ENCODE measurements at regions not wholly inside any gene's neighbourhood (a gene's known extent, or its start where the extent isn't known, plus 50 kb on each side); places are given as distances from the start of the nearest gene placed in this dataset.

GRCh38 chr2:221926327-221926726 is 354.2 kb upstream of the EPHA4 start:
- no peak for TF ChIP-seq CTCF (IDR thresholded peaks at IDR 0.05; ENCODE audit: partially characterized antibody, unreplicated experiment)
- no peak for DNase-seq
- Mint-ChIP-seq H3K9me3 (ENCODE audit: unreplicated experiment) (peaks cover 3% of the 10 kb centered on the region), H3K4me3 (ENCODE audit: unreplicated experiment) (no peak overlapping the region), H3K27ac (ENCODE audit: unreplicated experiment) (no peak overlapping the region), H3K27me3 (ENCODE audit: unreplicated experiment) (no peaks in the 10 kb centered on the region), H3K4me1 (ENCODE audit: low read depth, unreplicated experiment) (peaks cover 13% of the 10 kb centered on the region), H3K36me3 (ENCODE audit: unreplicated experiment) (no peaks in the 10 kb centered on the region)

GRCh38 chr2:221924576-221924975 is 352.5 kb upstream of the EPHA4 start:
- no peaks in the 10 kb centered on the region for H3K27me3 Mint-ChIP-seq (ENCODE audit: unreplicated experiment)
- H3K36me3 Mint-ChIP-seq (ENCODE audit: unreplicated experiment): no peaks in the 10 kb centered on the region
- no peak for TF ChIP-seq CTCF (IDR thresholded peaks at IDR 0.05; ENCODE audit: partially characterized antibody, unreplicated experiment)
- H3K4me3 Mint-ChIP-seq (ENCODE audit: unreplicated experiment): no peak overlapping the region
- peaks cover 3% of the 10 kb centered on the region for H3K9me3 Mint-ChIP-seq (ENCODE audit: unreplicated experiment)
- H3K27ac Mint-ChIP-seq (ENCODE audit: unreplicated experiment): no peak overlapping the region
- DNase-seq: no peak
- peaks cover 13% of the 10 kb centered on the region for H3K4me1 Mint-ChIP-seq (ENCODE audit: low read depth, unreplicated experiment)

- H3K27ac Mint-ChIP-seq (ENCODE audit: unreplicated experiment): no peak overlapping the region
- H3K4me3 Mint-ChIP-seq (ENCODE audit: unreplicated experiment): no peak overlapping the region
- no peak for DNase-seq
- TF ChIP-seq CTCF (IDR thresholded peaks at IDR 0.05; ENCODE audit: partially characterized antibody, unreplicated experiment): no peak
- no peaks in the 10 kb centered on the region for H3K4me1 Mint-ChIP-seq (ENCODE audit: low read depth, unreplicated experiment)
- H3K36me3 Mint-ChIP-seq (ENCODE audit: unreplicated experiment): no peaks in the 10 kb centered on the region
- no peaks in the 10 kb centered on the region for H3K9me3 Mint-ChIP-seq (ENCODE audit: unreplicated experiment)
- no peaks in the 10 kb centered on the region for H3K27me3 Mint-ChIP-seq (ENCODE audit: unreplicated experiment)
Observed at GRCh38 chr2:221915926-221916325, 343.8 kb upstream of the EPHA4 start.

- H3K4me1 Mint-ChIP-seq (ENCODE audit: low read depth, unreplicated experiment): no peaks in the 10 kb centered on the region
- no peaks in the 10 kb centered on the region for H3K36me3 Mint-ChIP-seq (ENCODE audit: unreplicated experiment)
- H3K27me3 Mint-ChIP-seq (ENCODE audit: unreplicated experiment): no peaks in the 10 kb centered on the region
- no peak for TF ChIP-seq CTCF (IDR thresholded peaks at IDR 0.05; ENCODE audit: partially characterized antibody, unreplicated experiment)
- DNase-seq: no peak
- no peak overlapping the region for H3K27ac Mint-ChIP-seq (ENCODE audit: unreplicated experiment)
- no peaks in the 10 kb centered on the region for H3K9me3 Mint-ChIP-seq (ENCODE audit: unreplicated experiment)
- H3K4me3 Mint-ChIP-seq (ENCODE audit: unreplicated experiment): no peak overlapping the region
Observed at GRCh38 chr2:221914334-221914880, 342.3 kb upstream of the EPHA4 start.

GRCh38 chr2:221911890-221912289 is 339.8 kb upstream of the EPHA4 start:
- Mint-ChIP-seq H3K4me3 (ENCODE audit: unreplicated experiment) (no peak overlapping the region), H3K27me3 (ENCODE audit: unreplicated experiment) (no peaks in the 10 kb centered on the region), H3K4me1 (ENCODE audit: low read depth, unreplicated experiment) (no peaks in the 10 kb centered on the region), H3K9me3 (ENCODE audit: unreplicated experiment) (no peaks in the 10 kb centered on the region), H3K36me3 (ENCODE audit: unreplicated experiment) (no peaks in the 10 kb centered on the region), H3K27ac (ENCODE audit: unreplicated experiment) (no peak overlapping the region)
- TF ChIP-seq CTCF (IDR thresholded peaks at IDR 0.05; ENCODE audit: partially characterized antibody, unreplicated experiment): no peak
- DNase-seq: no peak

All from glutamatergic neuron (in vitro differentiated cells).